PC-3 (cell line): ENCODE measurements at regions not wholly inside any gene's neighbourhood (a gene's known extent, or its start where the extent isn't known, plus 50 kb on each side); places are given as distances from the start of the nearest gene placed in this dataset.

Source experiments
- ATAC-seq: fragments of 200-7000 bp; cut with Tn5 transposase; 2 replicates; pipeline ENCODE4 v1.9.1; 2020; ENCODE audit warnings: mild to moderate bottlenecking, moderate library complexity
- BruUV-seq: library from RNA; stranded (reverse); fragments of 400-500 nt; replicated peaks from 2 replicates; lab custom pipeline; 2021; lab: Mats Ljungman, UMichigan
- CTCF ChIA-PET: fragments of 300-600 bp; sonication (Branson Sonifier 250); formaldehyde crosslinking; loops from one replicate; lab custom pipeline; 2022; ENCODE audit warnings: antibody characterized with exemption; lab: Charles Lee
- POLR2A ChIA-PET: fragments of 300-600 bp; sonication (Branson Sonifier 250); formaldehyde crosslinking; loops from one replicate; lab custom pipeline; 2022; ENCODE audit warnings: antibody characterized with exemption; ENCODE audit not compliant: unreplicated experiment; lab: Charles Lee
- DNase-seq: peaks from one replicate; pipeline ENCODE4 v3.0.0-alpha.2; 2015
- H2AFZ ChIP-seq: fragments of 300-600 bp; sonication (generic); 2 replicates; pipeline ENCODE4 v1.6.0; 2016; ENCODE audit warnings: antibody characterized with exemption, low read length
- H3F3A ChIP-seq: fragments of 300-600 bp; sonication (generic); one replicate; pipeline ENCODE4 v1.6.0; 2017; ENCODE audit warnings: antibody characterized with exemption, low read length, control low read depth, mild to moderate bottlenecking; ENCODE audit not compliant: unreplicated experiment
- H3K27ac ChIP-seq: fragments of 300-600 bp; sonication (generic); 2 replicates; pipeline ENCODE4 v1.5.1; 2016; ENCODE audit warnings: mild to moderate bottlenecking, low read length
- H3K27me3 ChIP-seq: fragments of 300-600 bp; sonication (generic); 2 replicates; pipeline ENCODE4 v1.6.1; 2016; ENCODE audit warnings: low read length, mixed read lengths
- H3K36me3 ChIP-seq: fragments of 300-600 bp; sonication (generic); 2 replicates; pipeline ENCODE4 v1.6.1; 2016; ENCODE audit warnings: low read depth, mixed run types, low read length, mixed read lengths
- H3K4me1 ChIP-seq: fragments of 300-600 bp; sonication (generic); 2 replicates; pipeline ENCODE4 v1.5.1; 2016; ENCODE audit warnings: low read length; ENCODE audit not compliant: insufficient read depth
- H3K4me2 ChIP-seq: fragments of 300-600 bp; sonication (generic); 2 replicates; pipeline ENCODE4 v1.6.0; 2016; ENCODE audit warnings: low read length
- H3K4me3 ChIP-seq: fragments of 300-600 bp; sonication (generic); 2 replicates; pipeline ENCODE4 v1.5.1; 2016; ENCODE audit warnings: mild to moderate bottlenecking, low read length, mixed read lengths
- H3K79me2 ChIP-seq: fragments of 300-600 bp; sonication (generic); 2 replicates; pipeline ENCODE4 v1.6.1; 2017; ENCODE audit warnings: low read length, mixed read lengths
- H3K9ac ChIP-seq: fragments of 300-600 bp; sonication (generic); 2 replicates; pipeline ENCODE4 v1.6.0; 2016; ENCODE audit warnings: mild to moderate bottlenecking, low read length
- H3K9me2 ChIP-seq: fragments of 300-600 bp; sonication (generic); replicated peaks from 2 replicates; pipeline ENCODE4 v1.6.1; 2016; ENCODE audit warnings: mixed run types, low read length, mixed read lengths
- H3K9me3 ChIP-seq: fragments of 300-600 bp; sonication (generic); 2 replicates; pipeline ENCODE4 v1.6.1; 2016; ENCODE audit warnings: low read length, mixed read lengths
- H4K20me1 ChIP-seq: fragments of 300-600 bp; sonication (generic); 2 replicates; pipeline ENCODE4 v1.6.1; 2016; ENCODE audit warnings: low read length, mixed read lengths
- CTCF ChIP-seq: fragments of 300-600 bp; sonication (generic); conservative IDR thresholded peaks from 2 replicates; pipeline ENCODE4 v1.5.1; 2017; ENCODE audit warnings: antibody characterized with exemption, low read depth, mild to moderate bottlenecking, low read length
- EZH2 ChIP-seq: fragments of 300-600 bp; sonication (generic); IDR thresholded peaks from one replicate; pipeline ENCODE4 v1.6.1; 2017; ENCODE audit warnings: antibody characterized with exemption, mild to moderate bottlenecking, low read length; ENCODE audit not compliant: unreplicated experiment
- EZH2phosphoT487 ChIP-seq: fragments of 300-600 bp; sonication (generic); IDR thresholded peaks from 2 replicates; pipeline ENCODE4 v1.6.1; 2018; ENCODE audit warnings: mild to moderate bottlenecking, antibody characterized with exemption, low read length, borderline replicate concordance
- intact Hi-C: fragments of 100-400 bp; cut with micrococcal nuclease; formaldehyde crosslinking; loops from 2 replicates; pipeline ENCODE4 v1.9.0; 2023

DNA sequence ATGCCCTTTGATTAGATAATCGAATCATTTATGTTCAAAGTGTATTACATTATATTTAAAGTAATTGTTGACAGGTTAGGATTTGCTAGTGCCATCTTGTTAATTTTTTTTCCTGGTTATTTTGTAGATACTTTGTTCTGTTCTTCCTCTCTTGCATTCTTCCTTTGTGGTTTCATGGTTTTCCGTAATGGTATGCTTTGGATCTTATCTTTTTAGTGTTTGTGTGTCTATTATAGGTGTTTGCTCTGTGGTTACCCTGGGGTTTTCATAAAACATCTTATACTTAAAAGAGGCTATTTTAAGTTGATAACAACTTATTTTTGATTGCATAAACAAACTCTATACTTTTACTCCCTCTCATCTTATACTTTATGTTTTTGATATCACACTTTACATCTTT is 108.2 kb upstream of the SRD5A3 start:
- no peak for DNase-seq
- Histone ChIP-seq H3K9me3 (peaks cover 12% of the 10 kb centered on the region; the same call in 1 of the 2 replicates), H3K36me3 (no peaks in the 10 kb centered on the region), H3K27me3 (no peaks in the 10 kb centered on the region), H3K79me2 (no peaks in the 10 kb centered on the region), H3K4me1 (no peaks in the 10 kb centered on the region), H3F3A (no peaks in the 10 kb centered on the region), H3K27ac (no peak overlapping the region), H3K4me2 (no peak overlapping the region), H3K9me2 (no peaks in the 10 kb centered on the region), H4K20me1 (no peaks in the 10 kb centered on the region), H2AFZ (no peak overlapping the region), H3K9ac (no peak overlapping the region), H3K4me3 (no peak overlapping the region)
- no peak for TF ChIP-seq EZH2
- TF ChIP-seq EZH2phosphoT487, result no peak
- TF ChIP-seq CTCF, result no peak
- no peak for ATAC-seq
- intact Hi-C loops, result no loop called here
- ChIA-PET POLR2A (no interaction called here), CTCF (no interaction called here)
- BruUV-seq, result no TSS peak

- Histone ChIP-seq H2AFZ (no peak overlapping the region), H3K4me1 (no peaks in the 10 kb centered on the region), H3K79me2 (no peaks in the 10 kb centered on the region), H3K4me3 (no peak overlapping the region), H3K9me3 (peaks cover 12% of the 10 kb centered on the region; the same call in 1 of the 2 replicates), H3K4me2 (no peak overlapping the region), H3K36me3 (no peaks in the 10 kb centered on the region), H3K27me3 (no peaks in the 10 kb centered on the region), H3K9me2 (no peaks in the 10 kb centered on the region), H4K20me1 (no peaks in the 10 kb centered on the region), H3F3A (no peaks in the 10 kb centered on the region), H3K27ac (no peak overlapping the region), H3K9ac (no peak overlapping the region)
- DNase-seq (no peak), ATAC-seq (no peak)
- BruUV-seq, result no TSS peak
- ChIA-PET CTCF (no interaction called here), POLR2A (no interaction called here)
- intact Hi-C loops, result no loop called here
- TF ChIP-seq EZH2phosphoT487 (no peak), EZH2 (no peak), CTCF (no peak)
Observed at GRCh38 chr4:55238407-55238806, 107.6 kb upstream of the SRD5A3 start.

- Histone ChIP-seq H3F3A (no peaks in the 10 kb centered on the region), H3K4me1 (no peaks in the 10 kb centered on the region), H2AFZ (no peak overlapping the region), H3K36me3 (no peaks in the 10 kb centered on the region), H3K9me3 (peaks cover 12% of the 10 kb centered on the region; the same call in 1 of the 2 replicates), H3K79me2 (no peaks in the 10 kb centered on the region), H3K27ac (no peak overlapping the region), H4K20me1 (no peaks in the 10 kb centered on the region), H3K27me3 (no peaks in the 10 kb centered on the region), H3K9me2 (no peaks in the 10 kb centered on the region), H3K9ac (no peak overlapping the region), H3K4me2 (no peak overlapping the region), H3K4me3 (no peak overlapping the region)
- POLR2A ChIA-PET, result no interaction called here
- intact Hi-C loops, result no loop called here
- no TSS peak for BruUV-seq
- CTCF ChIA-PET, result no interaction called here
- TF ChIP-seq CTCF (no peak), EZH2phosphoT487 (no peak), EZH2 (no peak)
- no peak for DNase-seq
- ATAC-seq, result no peak
Observed at GRCh38 chr4:55241461-55241860, 104.6 kb upstream of the SRD5A3 start.
